SH-SY5Y (cell line): ENCODE measurements at regions not wholly inside any gene's neighbourhood (a gene's known extent, or its start where the extent isn't known, plus 50 kb on each side); places are given as distances from the start of the nearest gene placed in this dataset.

Experiments used
- GATA2 ChIP-seq: IDR thresholded peaks from 2 replicates; pipeline ENCODE4 v1.6.1; 2011; ENCODE audit warnings: mild to moderate bottlenecking, low read depth, low read length
- GATA3 ChIP-seq: IDR thresholded peaks from 2 replicates; pipeline ENCODE4 v1.6.1; 2011; ENCODE audit warnings: low read depth, mild to moderate bottlenecking, low read length, moderate library complexity

DNA sequence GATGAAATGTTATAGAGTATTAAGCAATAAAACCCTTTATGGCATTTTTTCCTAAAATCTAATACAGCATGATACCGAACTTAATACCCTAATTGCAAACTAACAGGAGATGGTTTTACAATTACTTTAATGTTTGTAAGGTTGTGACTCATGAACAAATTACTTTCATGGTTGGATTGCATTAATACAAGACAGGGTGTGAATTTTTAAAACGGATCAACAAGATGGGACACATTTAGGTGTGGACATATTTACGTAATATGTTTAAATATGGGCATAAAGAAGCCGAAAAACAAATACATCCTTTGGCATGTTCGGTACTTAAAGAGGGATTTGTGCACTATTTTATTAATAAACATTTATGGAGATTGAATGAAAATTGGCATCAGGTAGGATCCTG, 168.3 kb upstream of the SPRY2 start:
- no peak for TF ChIP-seq GATA2
- no peak for TF ChIP-seq GATA3
